ENCODE measurements at regions not wholly inside any gene's neighbourhood (a gene's known extent, or its start where the extent isn't known, plus 50 kb on each side); places are given as distances from the start of the nearest gene placed in this dataset.

DNA sequence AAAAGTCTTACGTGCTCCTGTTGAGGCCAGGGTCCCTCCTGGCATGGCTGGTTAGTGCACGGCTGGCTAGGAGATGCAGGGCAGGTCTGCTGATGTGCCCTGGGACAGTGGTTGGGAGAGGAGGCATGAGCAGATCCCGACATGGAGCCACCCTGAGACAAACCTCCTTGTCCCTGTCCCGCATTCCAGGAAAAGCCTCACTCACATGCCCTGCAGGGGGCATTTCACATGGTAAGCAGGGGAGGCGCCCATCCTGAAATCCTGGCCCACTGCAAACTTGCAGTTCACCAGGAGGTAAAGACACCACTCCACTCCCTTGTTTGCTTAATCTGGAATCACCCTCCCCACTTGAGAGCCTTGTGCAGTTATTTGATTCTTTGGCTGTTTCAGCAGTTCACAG, 116.7 kb upstream of the SLC24A3 start:
- Histone ChIP-seq H3K36me3 (no peaks in the 10 kb centered on the region), H3K27ac (no peak overlapping the region), H3K27me3 (no peaks in the 10 kb centered on the region), H3K4me1 (peaks cover 0 to 6% (median 0%) of the 10 kb centered on the region in 12 donors), H3K9me3 (no peaks in the 10 kb centered on the region), H3K4me3 (no peak overlapping the region)
- WGBS, 4 donors, result 63 to 69% (median 68%) methylated on average over 5 of the region's 5 CpGs
- intact Hi-C loops (cut with DNase I), result loop anchor here in 1 of 10 donors (10.0 kb wide), 1 partner anchor 91 kb away; no protein-coding TSS in a partner anchor
- no peak for DNase-seq
- no peak for ATAC-seq
- TF ChIP-seq, protein P1, sequence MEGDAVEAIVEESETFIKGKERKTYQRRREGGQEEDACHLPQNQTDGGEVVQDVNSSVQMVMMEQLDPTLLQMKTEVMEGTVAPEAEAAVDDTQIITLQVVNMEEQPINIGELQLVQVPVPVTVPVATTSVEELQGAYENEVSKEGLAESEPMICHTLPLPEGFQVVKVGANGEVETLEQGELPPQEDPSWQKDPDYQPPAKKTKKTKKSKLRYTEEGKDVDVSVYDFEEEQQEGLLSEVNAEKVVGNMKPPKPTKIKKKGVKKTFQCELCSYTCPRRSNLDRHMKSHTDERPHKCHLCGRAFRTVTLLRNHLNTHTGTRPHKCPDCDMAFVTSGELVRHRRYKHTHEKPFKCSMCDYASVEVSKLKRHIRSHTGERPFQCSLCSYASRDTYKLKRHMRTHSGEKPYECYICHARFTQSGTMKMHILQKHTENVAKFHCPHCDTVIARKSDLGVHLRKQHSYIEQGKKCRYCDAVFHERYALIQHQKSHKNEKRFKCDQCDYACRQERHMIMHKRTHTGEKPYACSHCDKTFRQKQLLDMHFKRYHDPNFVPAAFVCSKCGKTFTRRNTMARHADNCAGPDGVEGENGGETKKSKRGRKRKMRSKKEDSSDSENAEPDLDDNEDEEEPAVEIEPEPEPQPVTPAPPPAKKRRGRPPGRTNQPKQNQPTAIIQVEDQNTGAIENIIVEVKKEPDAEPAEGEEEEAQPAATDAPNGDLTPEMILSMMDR (IDR thresholded peaks at IDR 0.05), result no peak
- TF ChIP-seq POLR2A (IDR thresholded peaks at IDR 0.05), result no peak

DNA sequence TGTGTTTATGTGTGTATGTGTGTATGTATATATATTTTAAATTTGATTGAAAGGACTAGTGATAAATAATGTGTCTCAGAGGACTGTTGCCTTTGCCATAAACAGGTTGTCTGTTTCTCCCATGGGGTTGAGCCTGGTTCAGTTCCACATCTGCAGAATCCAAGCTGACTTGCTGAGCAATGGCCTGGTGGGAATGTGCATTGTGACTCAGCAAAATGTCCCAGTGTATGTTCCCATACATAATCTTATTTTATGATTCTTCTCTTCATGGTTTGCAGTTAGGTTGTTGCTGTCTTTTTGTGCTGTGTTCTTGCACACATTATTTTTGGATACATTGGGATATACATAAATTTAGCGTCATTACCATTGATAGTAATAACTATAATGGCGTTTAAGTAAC, 115.6 kb upstream of the SLC24A3 start:
- no peak overlapping the region for H3K27ac ChIP-seq
- intact Hi-C loops (cut with DNase I), result loop anchor here in 1 of 10 donors (10.0 kb wide), 1 partner anchor 92 kb away; no protein-coding TSS in a partner anchor
- TF ChIP-seq, protein P1 (IDR thresholded peaks at IDR 0.05), result no peak
- no peak for TF ChIP-seq POLR2A (IDR thresholded peaks at IDR 0.05)
- DNase-seq (no peak), ATAC-seq (no peak)
- H3K4me1 ChIP-seq, result peaks cover 0 to 6% (median 0%) of the 10 kb centered on the region in 12 donors
- no peaks in the 10 kb centered on the region for H3K36me3 ChIP-seq
- no peaks in the 10 kb centered on the region for H3K27me3 ChIP-seq
- no peaks in the 10 kb centered on the region for H3K9me3 ChIP-seq
- H3K4me3 ChIP-seq, result no peak overlapping the region
- 89 to 95% (median 91%) methylated on average over 2 of the region's 2 CpGs for WGBS, 4 donors

DNA sequence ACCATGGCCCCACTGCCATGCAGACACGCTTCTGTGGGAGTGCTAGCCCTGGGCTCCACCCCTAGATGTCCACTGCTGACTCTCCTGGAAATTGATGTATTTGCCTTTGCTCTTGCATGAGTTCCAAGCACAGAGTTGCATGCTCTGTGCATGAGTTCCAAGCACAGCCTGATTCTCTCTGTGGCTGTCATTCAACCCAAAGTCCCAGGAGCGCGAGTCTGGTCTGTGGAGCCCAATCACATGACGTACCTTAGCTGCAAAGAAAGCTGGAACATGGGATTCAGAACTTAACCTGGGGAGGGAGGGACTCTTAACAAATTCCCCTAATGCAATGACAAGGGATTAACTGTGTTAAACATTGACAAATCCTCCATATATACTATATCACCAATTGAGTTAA, 114.3 kb upstream of the SLC24A3 start:
- Histone ChIP-seq H3K4me1 (peaks cover 0 to 6% (median 0%) of the 10 kb centered on the region in 12 donors), H3K36me3 (no peaks in the 10 kb centered on the region), H3K9me3 (no peaks in the 10 kb centered on the region), H3K27me3 (no peaks in the 10 kb centered on the region), H3K4me3 (no peak overlapping the region), H3K27ac (no peak overlapping the region)
- DNase-seq, result no peak
- TF ChIP-seq, protein P1 (IDR thresholded peaks at IDR 0.05), result no peak
- no peak for TF ChIP-seq POLR2A (IDR thresholded peaks at IDR 0.05)
- no peak for ATAC-seq
- 80 to 89% (median 86%) methylated on average over 4 of the region's 4 CpGs for WGBS, 4 donors
- intact Hi-C loops (cut with DNase I), result loop anchor here in 1 of 10 donors (10.0 kb wide), 1 partner anchor 93 kb away; no protein-coding TSS in a partner anchor

DNA sequence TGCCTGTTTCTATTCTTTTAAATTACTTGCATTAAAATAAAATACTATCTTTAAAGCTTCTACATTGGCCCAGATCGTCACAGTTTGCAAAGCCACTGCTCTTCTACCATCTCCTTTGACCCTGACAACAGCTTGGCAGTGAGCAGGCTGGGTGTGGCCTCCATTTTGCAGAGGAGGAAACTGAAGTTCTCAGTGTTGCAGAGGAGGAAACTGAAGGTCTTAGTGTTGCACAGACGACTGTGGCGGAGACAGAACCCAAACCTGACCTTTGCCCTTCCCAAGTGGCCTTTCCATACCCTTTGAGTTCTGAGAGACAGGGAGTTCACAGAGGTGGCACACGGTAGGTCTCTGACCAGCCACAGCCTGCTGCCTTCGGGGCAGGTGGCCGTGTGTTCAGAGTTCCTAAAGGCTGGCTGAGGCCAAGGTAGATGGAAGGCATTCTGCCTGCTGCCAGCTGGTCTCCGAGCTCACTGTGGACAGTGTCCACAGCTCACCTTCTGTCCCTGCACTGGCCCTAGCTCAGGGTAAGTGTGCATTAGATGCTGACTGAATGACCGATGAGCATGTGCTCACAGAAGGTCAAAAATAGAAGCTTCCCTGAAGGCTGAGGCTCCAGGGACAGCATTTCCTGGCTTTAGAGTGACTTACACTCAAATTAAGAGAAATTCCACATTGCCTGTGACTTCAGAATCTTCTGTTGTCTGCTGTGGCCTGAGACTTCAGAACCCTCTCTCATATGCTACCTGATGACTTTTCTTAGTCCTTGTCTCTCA, 113.5 kb upstream of the SLC24A3 start:
- no peak overlapping the region for H3K4me3 ChIP-seq
- no peak for ATAC-seq
- intact Hi-C loops (cut with DNase I), result loop anchor here in 1 of 10 donors (10.0 kb wide), 1 partner anchor 94 kb away; no protein-coding TSS in a partner anchor
- H3K4me1 ChIP-seq, result peaks cover 0 to 6% (median 0%) of the 10 kb centered on the region in 12 donors
- no peak for TF ChIP-seq POLR2A (IDR thresholded peaks at IDR 0.05)
- TF ChIP-seq, protein P1 (IDR thresholded peaks at IDR 0.05), result no peak
- no peaks in the 10 kb centered on the region for H3K27me3 ChIP-seq
- H3K27ac ChIP-seq, result no peak overlapping the region
- WGBS, 4 donors, result 60 to 68% (median 65%) methylated on average over 8 of the region's 8 CpGs
- H3K36me3 ChIP-seq, result no peaks in the 10 kb centered on the region
- no peaks in the 10 kb centered on the region for H3K9me3 ChIP-seq
- DNase-seq, result no peak

All from heart left ventricle (tissue), 16 donors.